IMR-90 (cell line): ENCODE measurements at regions not wholly inside any gene's neighbourhood (a gene's known extent, or its start where the extent isn't known, plus 50 kb on each side); places are given as distances from the start of the nearest gene placed in this dataset.

Experiments used
- ATAC-seq: fragments of 200-7000 bp; cut with Tn5 transposase; 2 replicates; pipeline ENCODE4 v1.9.1; 2020; ENCODE audit warnings: low read depth, mild to moderate bottlenecking, moderate library complexity
- BruUV-seq: library from RNA; stranded (reverse); fragments of 400-500 nt; replicated peaks from 2 replicates; lab custom pipeline; 2021; lab: Mats Ljungman, UMichigan
- CTCF ChIA-PET: fragments of 300-600 bp; formaldehyde crosslinking; extraction: SDS; loops from one replicate; lab custom pipeline; 2021; ENCODE audit warnings: antibody characterized with exemption; lab: Yijun Ruan, JAX
- POLR2A ChIA-PET: fragments of 300-600 bp; sonication (Branson Sonifier 250); formaldehyde crosslinking; loops from one replicate; lab custom pipeline; 2022; ENCODE audit warnings: antibody characterized with exemption; ENCODE audit not compliant: unreplicated experiment; lab: Charles Lee
- DNase-seq: peaks from one replicate; pipeline ENCODE4 v3.0.0; 2013
- H2AFZ ChIP-seq: replicated peaks from 2 replicates; pipeline ENCODE3; 2013; ENCODE audit warnings: low read length, mild to moderate bottlenecking; ENCODE audit not compliant: poor library complexity
- H2AK5ac ChIP-seq: 2 replicates; pipeline ENCODE4 v1.6.1; 2013; ENCODE audit warnings: low read depth, low read length, inconsistent platforms
- H2AK9ac ChIP-seq: replicated peaks from 2 replicates; pipeline ENCODE3; 2013; ENCODE audit warnings: mild to moderate bottlenecking, low read depth, low read length, moderate library complexity; ENCODE audit not compliant: poor library complexity
- H2BK120ac ChIP-seq: 2 replicates; pipeline ENCODE4 v1.6.1; 2013; ENCODE audit warnings: low read depth, low read length, inconsistent platforms
- H2BK15ac ChIP-seq: 3 replicates; pipeline ENCODE4 v1.6.1; 2013; ENCODE audit warnings: low read depth, low read length, inconsistent platforms
- H2BK20ac ChIP-seq: 2 replicates; pipeline ENCODE4 v1.6.1; 2013; ENCODE audit warnings: low read depth, mild to moderate bottlenecking, inconsistent platforms, low read length, moderate library complexity
- H2BK5ac ChIP-seq: 2 replicates; pipeline ENCODE4 v1.6.1; 2013; ENCODE audit warnings: mild to moderate bottlenecking, low read depth, low read length, inconsistent platforms; ENCODE audit not compliant: poor library complexity, severe bottlenecking
- H3K14ac ChIP-seq: replicated peaks from 2 replicates; pipeline ENCODE4 v1.6.1; 2013; ENCODE audit warnings: low read depth, low read length, inconsistent platforms
- H3K18ac ChIP-seq: 2 replicates; pipeline ENCODE4 v1.6.1; 2013; ENCODE audit warnings: low read depth, low read length, control low read depth
- H3K23ac ChIP-seq: 2 replicates; pipeline ENCODE4 v1.6.1; 2013; ENCODE audit warnings: low read depth, low read length, inconsistent platforms
- H3K27ac ChIP-seq: 2 replicates; pipeline ENCODE4 v1.5.1; 2013; ENCODE audit warnings: mild to moderate bottlenecking, control low read depth, low read length; ENCODE audit not compliant: insufficient read depth
- H3K27me3 ChIP-seq: 2 replicates; pipeline ENCODE4 v1.6.1; 2013; ENCODE audit warnings: low read length; ENCODE audit not compliant: control insufficient read depth, insufficient read depth
- H3K36me3 ChIP-seq: 2 replicates; pipeline ENCODE4 v1.6.1; 2013; ENCODE audit warnings: low read length, mixed read lengths; ENCODE audit not compliant: control insufficient read depth, insufficient read depth
- H3K4ac ChIP-seq: 2 replicates; pipeline ENCODE4 v1.6.1; 2013; ENCODE audit warnings: low read depth, low read length, inconsistent platforms
- H3K4me1 ChIP-seq: 2 replicates; pipeline ENCODE4 v1.6.1; 2013; ENCODE audit warnings: low read length, mixed read lengths; ENCODE audit not compliant: control insufficient read depth, insufficient read depth
- H3K4me2 ChIP-seq: 2 replicates; pipeline ENCODE4 v1.6.1; 2013; ENCODE audit warnings: low read depth, mild to moderate bottlenecking, control low read depth, low read length, moderate library complexity
- H3K4me3 ChIP-seq: 2 replicates; pipeline ENCODE4 v1.5.1; 2013; ENCODE audit warnings: low read depth, mild to moderate bottlenecking, control low read depth, low read length, moderate library complexity; ENCODE audit not compliant: insufficient read depth
- H3K56ac ChIP-seq: 2 replicates; pipeline ENCODE4 v1.6.1; 2013; ENCODE audit warnings: low read length, inconsistent platforms; ENCODE audit not compliant: insufficient read depth; ENCODE audit errors: extremely low read depth
- H3K79me1 ChIP-seq, 2 experiments: 2 replicates each; pipeline ENCODE4 v1.6.1; 2013; ENCODE audit warnings: low read length in 2 of 2, inconsistent platforms in 1 of 2, low read depth in 1 of 2
- H3K9ac ChIP-seq: 2 replicates; pipeline ENCODE4 v1.6.1; 2013; ENCODE audit warnings: low read depth, low read length, control low read depth
- H3K9me1 ChIP-seq: 2 replicates; pipeline ENCODE4 v1.6.1; 2013; ENCODE audit warnings: low read length, inconsistent platforms; ENCODE audit not compliant: insufficient read depth
- H3K9me3 ChIP-seq: 2 replicates; pipeline ENCODE4 v1.6.1; 2013; ENCODE audit warnings: low read length; ENCODE audit not compliant: control insufficient read depth, insufficient read depth
- H4K20me1 ChIP-seq: 2 replicates; pipeline ENCODE4 v1.6.1; 2013; ENCODE audit warnings: low read length, inconsistent platforms; ENCODE audit not compliant: insufficient read depth
- H4K5ac ChIP-seq: 2 replicates; pipeline ENCODE4 v1.6.1; 2013; ENCODE audit warnings: mild to moderate bottlenecking, low read depth, low read length, control low read depth
- H4K8ac ChIP-seq, 2 experiments: 2 replicates each; pipeline ENCODE4 v1.6.1; 2013; ENCODE audit warnings: low read depth in 2 of 2, low read length in 2 of 2, control low read depth in 1 of 2, inconsistent platforms in 1 of 2
- H4K91ac ChIP-seq: 2 replicates; pipeline ENCODE4 v1.6.1; 2013; ENCODE audit warnings: low read depth, low read length, inconsistent platforms; ENCODE audit not compliant: insufficient read depth
- CEBPB ChIP-seq: IDR thresholded peaks from 2 replicates; pipeline ENCODE4 v1.6.1; 2012; ENCODE audit warnings: low read depth, low read length, improper control_type of control experiment
- FOS ChIP-seq: fragments of 150-350 bp; IDR thresholded peaks from 2 replicates; pipeline ENCODE4 v1.6.1; 2016; ENCODE audit warnings: low read depth, low read length
- MXI1 ChIP-seq: IDR thresholded peaks from 2 replicates; pipeline ENCODE4 v1.6.1; 2012; ENCODE audit warnings: low read depth, mild to moderate bottlenecking, low read length, moderate library complexity, borderline replicate concordance
- SMC3 ChIP-seq: fragments of 150-350 bp; IDR thresholded peaks from 2 replicates; pipeline ENCODE4 v1.6.1; 2016; ENCODE audit warnings: low read depth, mild to moderate bottlenecking, antibody characterized with exemption, low read length, moderate library complexity
- WGBS, 2 experiments: methylation state at CpG; one replicate each; pipeline versions ENCODE4 v1.1.5 to v1.1.7; 2013; ENCODE audit warnings: missing lambda C conversion rate in 2 of 2; ENCODE audit not compliant: insufficient read length in 1 of 2; ENCODE audit errors: extremely low coverage in 2 of 2; 5-methylcytosine and 5-hydroxymethylcytosine counted together
- dilution Hi-C: fragments of 300-500 bp; cut with HindIII; formaldehyde crosslinking; loops from one replicate; pipeline ENCODE4 v1.14.3; 2018; ENCODE audit warnings: low sequenced_read_pairs; ENCODE audit not compliant: unreplicated experiment
- in situ Hi-C: fragments of 300-500 bp; cut with MboI; formaldehyde crosslinking; loops from 3 replicates; pipeline ENCODE4 v1.14.3; 2019; ENCODE audit warnings: low sequenced_read_pairs, inconsistent platforms, mixed read lengths
- intact Hi-C: fragments of 100-400 bp; cut with micrococcal nuclease; formaldehyde crosslinking; loops from 2 replicates; pipeline ENCODE4 v1.10.0; 2022

- intact Hi-C loops (no loop called here), in situ Hi-C loops (no loop called here), dilution Hi-C loops (no loop called here)
- no peak overlapping the region for H3K56ac ChIP-seq
- ATAC-seq (no peak), DNase-seq (no peak)
- H3K4me1 ChIP-seq = no peaks in the 10 kb centered on the region
- H3K23ac ChIP-seq = no peak overlapping the region
- H3K27ac ChIP-seq = no peak overlapping the region
- TF ChIP-seq MXI1 (no peak), FOS (no peak), CEBPB (no peak), SMC3 (no peak)
- H3K4me2 ChIP-seq = no peak overlapping the region
- H2BK120ac ChIP-seq = no peak overlapping the region
- CTCF ChIA-PET = interaction anchor here (1.4 kb wide), 1 partner anchor 290 kb away, joined by 4 read pairs; no protein-coding TSS in a partner anchor
- H3K79me1 ChIP-seq = no peaks in the 10 kb centered on the region
- no peaks in the 10 kb centered on the region for H3K9me1 ChIP-seq
- H3K4ac ChIP-seq = no peak overlapping the region
- H3K9me3 ChIP-seq = peaks cover 2% of the 10 kb centered on the region; the same call in 1 of the 2 replicates
- 78% methylated on average over 4 of the region's 8 CpGs; no CpG with 5 or more reads in 1 of the 2 experiments for WGBS, 2 experiments
- no peak overlapping the region for H4K91ac ChIP-seq
- H3K27me3 ChIP-seq = no peaks in the 10 kb centered on the region; the same call in 1 of the 2 replicates
- H2BK20ac ChIP-seq = no peak overlapping the region
- H4K8ac ChIP-seq = no peak overlapping the region
- H3K36me3 ChIP-seq = no peaks in the 10 kb centered on the region
- no peak overlapping the region for H3K14ac ChIP-seq
- no peak overlapping the region for H4K5ac ChIP-seq
- H2AK9ac ChIP-seq = no peak overlapping the region
- H3K18ac ChIP-seq = no peak overlapping the region
- no peak overlapping the region for H3K9ac ChIP-seq
- H2BK15ac ChIP-seq = no peak overlapping the region
- H2BK5ac ChIP-seq = no peak overlapping the region
- H3K4me3 ChIP-seq = no peak overlapping the region
- BruUV-seq = no TSS peak
- no peak overlapping the region for H2AK5ac ChIP-seq
- no peaks in the 10 kb centered on the region; the same call in none of the 2 replicates for H4K20me1 ChIP-seq
- POLR2A ChIA-PET = no interaction called here
- H2AFZ ChIP-seq = no peak overlapping the region
These were observed 358.9 kb downstream of the CTTN start for GRCh38 chr11:70757241-70757640.
